HG03378 (cell line): ENCODE measurements at regions not wholly inside any gene's neighbourhood (a gene's known extent, or its start where the extent isn't known, plus 50 kb on each side); places are given as distances from the start of the nearest gene placed in this dataset.

ENCODE experiments used
- ATAC-seq: cut with Tn5 transposase; IDR thresholded peaks from one replicate; pipeline ENCODE4 v1.9.1; 2021; ENCODE audit warnings: mild to moderate bottlenecking, moderate library complexity; ENCODE audit not compliant: unreplicated experiment

DNA sequence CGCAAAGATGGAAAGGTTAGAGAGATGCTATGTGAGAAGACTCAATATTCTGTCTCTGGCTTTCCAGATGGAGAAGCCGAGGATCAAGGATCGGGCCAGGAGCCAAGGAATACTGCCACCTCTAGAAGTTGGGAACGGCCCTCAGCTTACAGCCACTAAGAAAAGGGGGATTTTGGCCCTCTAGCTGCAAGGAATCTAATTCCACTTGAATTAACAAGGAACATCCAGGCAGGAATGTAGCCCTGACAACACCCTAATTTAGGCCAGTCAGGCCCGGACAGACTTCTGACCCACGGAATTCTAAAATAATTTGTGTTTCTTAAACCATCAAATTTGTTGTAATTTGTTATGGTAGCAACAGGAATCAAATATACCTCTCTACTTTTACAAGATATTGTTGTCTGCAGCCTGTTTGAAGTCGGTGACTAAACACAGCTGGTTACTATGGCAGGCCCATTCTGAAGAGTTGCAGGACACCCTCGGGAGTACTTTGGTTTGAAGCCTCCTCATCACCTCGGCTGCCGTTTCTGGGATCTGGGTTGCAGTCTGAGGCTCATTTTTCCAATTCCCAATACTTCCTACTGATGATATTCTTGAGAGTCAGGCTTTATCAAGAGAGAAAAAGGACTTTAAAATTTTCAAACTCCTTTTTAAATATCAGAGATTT lies 1131.2 kb downstream of the TSN start:
- ATAC-seq, result no peak

- no peak for ATAC-seq
Measured at GRCh38 chr2:122899614-122900013, 1125.5 kb upstream of the CNTNAP5 start.

GRCh38 chr2:122905431-122905830 lies 1119.7 kb upstream of the CNTNAP5 start:
- ATAC-seq, result no peak

DNA sequence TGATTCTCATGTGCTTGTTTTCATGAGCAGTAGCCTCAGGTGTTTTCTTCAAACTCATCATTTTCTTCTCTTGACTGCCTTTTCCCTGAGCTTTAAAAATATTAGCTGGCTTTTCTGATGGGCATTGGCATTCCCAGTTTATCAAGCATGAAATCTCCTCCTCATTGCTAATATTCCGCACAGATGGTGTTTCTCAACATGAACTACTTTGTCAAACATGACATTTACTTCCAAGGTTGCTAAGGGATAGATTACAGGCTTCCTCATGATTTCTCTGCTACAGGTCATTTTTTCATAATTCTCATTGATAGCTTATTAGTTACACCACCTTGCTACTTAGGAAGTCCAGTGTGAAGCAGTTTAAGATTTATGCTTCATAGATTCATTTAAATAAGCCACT lies 1116.9 kb upstream of the CNTNAP5 start:
- no peak for ATAC-seq

- ATAC-seq, result no peak
Measured at GRCh38 chr2:122927197-122927596, 1097.9 kb upstream of the CNTNAP5 start.

- ATAC-seq, result no peak
Measured at GRCh38 chr2:122927710-122928557, 1097.2 kb upstream of the CNTNAP5 start.

DNA sequence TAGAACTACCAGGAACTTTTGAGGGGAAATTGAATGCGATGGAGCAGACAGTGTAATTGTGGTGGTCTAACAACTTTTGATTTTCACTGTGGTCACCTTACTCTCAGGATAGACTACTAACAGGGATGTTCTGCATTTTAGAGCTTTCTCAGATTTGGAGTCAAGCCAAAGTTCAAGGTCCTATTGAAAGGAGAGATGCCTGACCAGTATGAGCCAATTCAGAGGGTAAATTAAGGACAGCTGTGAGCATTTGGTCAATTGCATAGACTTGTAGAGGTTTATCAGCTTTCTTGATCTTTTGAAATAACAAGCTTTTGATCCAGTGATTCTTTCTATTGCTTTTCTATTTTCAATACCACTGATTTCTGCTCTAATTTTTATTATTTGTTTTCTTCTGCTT lies 1095.7 kb upstream of the CNTNAP5 start:
- ATAC-seq, result no peak

DNA sequence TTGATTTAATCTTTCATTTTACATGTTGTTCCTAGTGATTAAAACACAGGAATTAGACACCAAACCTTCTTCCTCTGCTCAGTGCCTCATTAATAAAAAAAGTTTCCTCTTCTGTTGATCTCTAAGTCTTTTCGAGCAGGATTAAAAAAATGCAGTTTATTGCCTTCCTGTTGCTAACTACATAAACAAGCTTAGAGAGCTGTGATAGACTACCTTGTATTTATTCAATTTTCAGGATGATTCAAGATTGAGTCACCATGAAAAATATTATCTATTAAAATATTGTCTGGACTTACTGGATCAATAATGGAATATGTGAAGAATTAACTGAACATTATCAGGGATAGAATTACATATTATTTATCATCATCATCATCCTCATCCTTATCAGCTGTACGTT lies 1089.6 kb upstream of the CNTNAP5 start:
- no peak for ATAC-seq

DNA sequence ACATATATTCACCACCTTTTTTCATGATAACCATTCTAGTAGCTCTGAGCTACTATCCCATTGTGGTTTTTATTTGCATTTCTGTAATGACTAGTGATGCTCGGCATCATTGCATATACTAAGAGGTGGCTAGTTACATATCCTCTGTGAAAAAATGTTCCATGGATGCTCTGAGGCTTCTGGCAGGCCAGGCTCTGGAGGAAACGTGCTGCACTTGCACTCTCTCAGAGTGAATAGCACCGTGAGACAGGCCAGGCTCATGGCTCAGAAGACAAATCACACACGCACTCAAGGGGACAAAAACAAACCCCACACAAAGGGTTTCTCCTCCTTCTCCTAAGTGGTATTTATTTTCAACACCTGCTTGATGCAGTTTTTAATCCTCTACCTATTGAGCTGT lies 1085.3 kb upstream of the CNTNAP5 start:
- no peak for ATAC-seq

DNA sequence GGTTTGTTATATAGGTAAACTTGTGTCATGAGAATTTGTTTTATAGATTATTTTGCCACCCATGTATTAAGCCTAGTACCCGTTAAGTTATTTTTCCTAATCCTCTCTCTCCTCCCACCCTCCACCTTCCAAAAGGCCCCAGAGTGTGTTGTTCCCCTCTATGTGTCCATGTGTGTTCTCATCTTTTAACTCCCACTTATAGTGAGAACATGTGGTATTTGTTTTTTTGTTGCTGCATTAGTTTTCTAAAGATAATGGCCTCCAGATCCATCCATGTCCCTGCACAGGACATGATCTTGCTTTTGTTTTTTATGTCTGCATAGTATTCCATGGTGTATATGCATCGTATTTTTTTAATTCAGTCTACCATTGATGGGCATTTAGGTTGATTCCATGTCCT lies 1075.6 kb upstream of the CNTNAP5 start:
- no peak for ATAC-seq

DNA sequence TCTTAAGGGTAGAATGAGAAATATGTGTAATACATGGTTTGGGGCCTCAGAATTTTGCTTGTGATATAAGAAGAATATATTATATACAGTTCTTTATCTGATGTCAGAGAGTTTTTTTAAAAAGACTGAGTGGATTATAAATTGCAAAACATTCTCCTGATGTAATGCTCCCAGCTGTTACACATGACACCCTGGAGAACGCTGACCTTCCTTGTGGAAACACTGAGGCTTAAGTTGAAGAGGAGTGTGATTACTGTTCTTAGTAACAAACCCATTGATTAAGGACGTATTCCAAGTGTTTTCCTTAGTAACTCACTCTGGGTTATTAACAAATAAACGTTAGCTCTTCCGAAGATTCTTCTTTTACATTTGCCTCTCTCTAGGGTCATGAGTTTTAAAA lies 1069.3 kb upstream of the CNTNAP5 start:
- no peak for ATAC-seq

DNA sequence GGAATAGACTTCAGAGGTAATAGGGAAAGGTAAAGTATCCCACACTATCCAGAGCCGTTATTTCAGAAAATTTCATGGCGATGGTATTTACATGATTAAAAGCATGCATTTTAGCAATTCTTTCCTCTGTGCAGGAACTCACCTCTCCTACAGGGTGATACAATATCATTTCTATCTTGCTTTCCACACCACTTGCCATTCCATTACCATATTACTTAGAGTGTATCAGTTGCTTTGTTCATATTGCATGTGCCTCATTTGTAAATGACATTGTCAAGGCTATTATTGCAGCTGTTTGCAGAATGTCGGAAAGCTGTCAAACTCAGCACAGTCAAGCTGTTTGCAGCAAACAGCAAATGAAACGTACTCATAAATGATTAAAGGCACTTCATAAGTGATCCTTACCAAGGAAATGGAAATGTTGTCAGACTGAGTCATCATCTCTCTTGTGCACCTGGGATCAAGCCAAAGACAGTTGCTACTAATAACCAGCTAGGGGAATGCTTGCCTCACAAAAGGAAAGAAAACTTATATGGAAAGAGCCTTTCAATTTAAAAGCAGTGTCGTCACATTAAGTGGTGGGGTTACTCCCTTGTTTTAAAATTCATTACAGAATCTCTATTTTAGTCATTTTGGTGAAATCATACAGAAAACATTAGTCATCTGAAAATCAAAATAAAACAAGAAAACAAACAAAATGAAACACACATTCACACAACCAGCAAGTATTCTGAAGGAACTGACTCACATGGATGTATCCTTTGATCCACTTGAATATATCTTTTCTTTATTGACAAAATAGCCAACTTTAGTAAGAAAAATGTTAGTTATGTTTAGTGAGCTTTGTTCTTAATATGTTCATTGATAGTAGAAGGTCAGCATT lies 1064.1 kb upstream of the CNTNAP5 start:
- ATAC-seq, result no peak

- ATAC-seq, result no peak
Measured at GRCh38 chr2:122966461-122966860, 1058.6 kb upstream of the CNTNAP5 start.

DNA sequence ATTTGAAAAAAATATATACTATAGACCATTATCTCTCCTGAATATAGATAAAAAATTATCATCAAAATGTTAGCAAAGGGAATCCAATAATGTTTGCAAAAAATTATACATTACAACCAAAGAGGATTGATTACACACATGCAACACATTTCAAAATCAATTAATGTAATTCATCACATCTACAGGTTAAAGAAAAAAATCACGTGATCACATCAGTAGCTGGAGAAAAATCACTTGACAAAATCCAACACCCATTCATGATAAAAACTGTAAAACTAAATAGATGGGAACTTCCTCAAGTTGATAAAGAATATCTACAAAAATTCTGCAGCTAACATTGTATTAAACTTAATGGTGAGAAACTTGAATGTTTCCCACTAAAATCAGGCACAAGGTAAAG lies 1047.5 kb upstream of the CNTNAP5 start:
- ATAC-seq, result no peak

GRCh38 chr2:122980671-122981070 lies 1044.4 kb upstream of the CNTNAP5 start:
- no peak for ATAC-seq

DNA sequence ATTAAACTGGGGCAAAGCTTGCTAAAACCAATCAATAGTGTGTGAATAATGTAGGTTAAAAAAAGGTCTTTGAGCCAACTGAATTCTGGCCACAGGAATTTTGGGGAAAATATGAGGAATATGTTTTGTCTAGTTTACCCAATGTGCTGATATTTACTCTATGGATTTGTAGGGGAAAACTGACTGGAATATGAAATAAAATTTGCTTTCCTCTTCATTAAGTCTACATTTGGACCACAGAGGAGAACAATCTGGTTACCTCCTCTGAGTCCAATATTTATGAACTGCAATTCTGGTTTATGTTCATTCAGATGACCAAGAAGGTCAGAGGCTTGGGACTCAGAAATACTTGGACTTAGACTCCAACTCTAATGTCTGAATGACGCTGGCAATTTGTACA lies 1042.2 kb upstream of the CNTNAP5 start:
- ATAC-seq, result no peak

GRCh38 chr2:122988395-122989221 lies 1036.5 kb upstream of the CNTNAP5 start:
- ATAC-seq, result no peak

GRCh38 chr2:122993592-122993991 lies 1031.5 kb upstream of the CNTNAP5 start:
- ATAC-seq, result no peak

DNA sequence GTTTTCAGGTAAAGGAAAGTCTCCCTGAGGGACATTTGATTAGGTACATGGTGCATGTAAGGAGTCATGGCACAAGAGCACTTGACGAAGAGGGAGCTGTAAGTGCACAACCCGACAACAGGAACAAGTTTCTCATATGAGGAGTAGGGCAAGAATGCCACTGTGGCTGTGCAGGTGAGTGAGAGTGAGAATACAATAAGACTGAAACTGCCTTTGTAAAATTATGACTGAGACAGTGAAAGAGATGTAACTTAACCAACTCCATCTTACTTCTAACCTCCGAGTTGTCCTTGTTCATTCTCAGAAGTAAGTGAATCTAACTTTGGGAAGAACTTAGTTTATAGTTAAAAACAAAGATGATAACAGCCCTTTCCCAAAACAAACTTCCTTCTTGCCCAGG lies 1025.8 kb upstream of the CNTNAP5 start:
- no peak for ATAC-seq

GRCh38 chr2:122999821-123000220 lies 1025.3 kb upstream of the CNTNAP5 start:
- ATAC-seq, result no peak
